ENCODE measurements at regions not wholly inside any gene's neighbourhood (a gene's known extent, or its start where the extent isn't known, plus 50 kb on each side); places are given as distances from the start of the nearest gene placed in this dataset.

DNA sequence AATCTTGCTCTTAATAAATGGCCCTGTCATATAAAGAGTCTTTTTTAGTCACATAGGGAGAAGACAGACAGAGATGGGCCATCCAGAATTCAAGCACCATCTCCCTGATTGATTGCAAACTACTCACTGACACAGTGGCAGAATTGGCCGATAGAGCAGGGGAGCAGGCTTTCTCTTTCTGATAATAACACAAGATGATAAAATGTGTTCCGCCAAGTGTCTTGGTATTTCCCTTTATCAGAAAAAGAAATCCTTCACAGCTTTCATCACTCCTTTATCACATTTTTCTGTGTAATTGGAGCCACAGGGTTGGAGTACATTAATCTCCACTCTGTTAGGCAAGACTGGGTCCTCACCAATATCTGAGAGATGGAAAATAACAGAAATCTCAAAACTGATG is 406.0 kb downstream of the TMEM135 start:
- no peak for DNase-seq (ENCODE audit: low read depth)
- TF ChIP-seq, protein P1, sequence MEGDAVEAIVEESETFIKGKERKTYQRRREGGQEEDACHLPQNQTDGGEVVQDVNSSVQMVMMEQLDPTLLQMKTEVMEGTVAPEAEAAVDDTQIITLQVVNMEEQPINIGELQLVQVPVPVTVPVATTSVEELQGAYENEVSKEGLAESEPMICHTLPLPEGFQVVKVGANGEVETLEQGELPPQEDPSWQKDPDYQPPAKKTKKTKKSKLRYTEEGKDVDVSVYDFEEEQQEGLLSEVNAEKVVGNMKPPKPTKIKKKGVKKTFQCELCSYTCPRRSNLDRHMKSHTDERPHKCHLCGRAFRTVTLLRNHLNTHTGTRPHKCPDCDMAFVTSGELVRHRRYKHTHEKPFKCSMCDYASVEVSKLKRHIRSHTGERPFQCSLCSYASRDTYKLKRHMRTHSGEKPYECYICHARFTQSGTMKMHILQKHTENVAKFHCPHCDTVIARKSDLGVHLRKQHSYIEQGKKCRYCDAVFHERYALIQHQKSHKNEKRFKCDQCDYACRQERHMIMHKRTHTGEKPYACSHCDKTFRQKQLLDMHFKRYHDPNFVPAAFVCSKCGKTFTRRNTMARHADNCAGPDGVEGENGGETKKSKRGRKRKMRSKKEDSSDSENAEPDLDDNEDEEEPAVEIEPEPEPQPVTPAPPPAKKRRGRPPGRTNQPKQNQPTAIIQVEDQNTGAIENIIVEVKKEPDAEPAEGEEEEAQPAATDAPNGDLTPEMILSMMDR (IDR thresholded peaks at IDR 0.05; ENCODE audit: insufficient read depth, low read depth, low read length, missing control alignments): no peak

DNA sequence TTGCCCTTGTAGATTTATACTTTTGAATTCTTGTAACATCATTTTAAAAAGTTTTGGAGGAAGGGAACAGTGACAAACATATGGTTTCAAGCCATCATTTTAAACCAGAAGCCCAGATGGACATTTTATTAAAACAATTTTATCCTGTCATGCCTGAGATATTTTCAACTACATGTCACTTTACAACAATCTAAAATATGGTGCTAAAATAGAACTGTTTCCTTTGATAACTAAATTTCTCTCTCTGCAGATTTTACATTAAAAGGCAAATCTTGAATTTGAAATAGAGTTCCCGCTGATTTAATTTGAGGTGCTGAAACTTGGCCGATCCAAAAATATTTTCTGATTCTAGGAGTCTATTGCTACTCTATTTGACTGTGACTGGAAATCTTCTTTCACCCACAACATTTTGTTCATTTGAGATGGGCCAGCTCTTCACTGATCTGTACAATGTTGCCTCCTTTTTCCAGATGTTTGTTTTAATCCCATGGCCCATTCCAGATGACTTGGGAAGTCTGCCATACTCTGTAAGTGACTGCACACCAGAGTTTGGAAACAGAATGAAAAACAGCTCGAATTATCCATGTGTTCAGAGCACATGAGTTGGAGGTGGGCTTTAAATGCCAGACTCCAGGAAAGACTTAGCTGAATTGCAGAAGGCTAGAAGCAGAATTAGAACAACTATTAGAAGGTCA is 402.5 kb downstream of the TMEM135 start:
- no peak overlapping the region for H3K4me3 ChIP-seq (ENCODE audit: low read length)
- no peak for DNase-seq (ENCODE audit: low read depth)

More for the DNA sequence above, 406.0 kb downstream of the TMEM135 start:
- no peak overlapping the region for H3K4me3 ChIP-seq (ENCODE audit: low read length)

DNA sequence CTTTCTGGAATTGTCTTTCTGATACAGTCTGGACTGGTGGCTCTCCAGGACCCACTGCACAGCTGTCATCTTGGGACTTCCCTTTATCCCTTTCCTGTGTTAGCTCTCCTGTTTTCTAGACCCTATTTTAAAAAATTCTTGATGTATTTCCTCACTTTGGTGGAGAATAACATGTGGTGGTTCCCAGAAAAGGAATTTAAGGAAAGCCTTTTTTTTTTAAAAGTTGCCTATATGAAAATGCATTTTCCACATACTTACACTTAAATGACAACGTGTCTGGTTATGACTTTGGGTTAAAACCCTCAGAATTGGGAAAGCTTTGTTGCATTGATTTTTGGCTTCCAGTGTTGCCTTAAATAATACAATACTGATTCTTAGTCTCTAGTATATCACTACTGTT is 400.7 kb downstream of the TMEM135 start:
- no peak overlapping the region for H3K4me3 ChIP-seq (ENCODE audit: low read length)
- TF ChIP-seq, protein P1 (IDR thresholded peaks at IDR 0.05; ENCODE audit: insufficient read depth, low read depth, low read length, missing control alignments): no peak
- DNase-seq (ENCODE audit: low read depth): no peak

More for the DNA sequence above, 402.5 kb downstream of the TMEM135 start:
- TF ChIP-seq, protein P1 (IDR thresholded peaks at IDR 0.05; ENCODE audit: insufficient read depth, low read depth, low read length, missing control alignments): no peak

DNA sequence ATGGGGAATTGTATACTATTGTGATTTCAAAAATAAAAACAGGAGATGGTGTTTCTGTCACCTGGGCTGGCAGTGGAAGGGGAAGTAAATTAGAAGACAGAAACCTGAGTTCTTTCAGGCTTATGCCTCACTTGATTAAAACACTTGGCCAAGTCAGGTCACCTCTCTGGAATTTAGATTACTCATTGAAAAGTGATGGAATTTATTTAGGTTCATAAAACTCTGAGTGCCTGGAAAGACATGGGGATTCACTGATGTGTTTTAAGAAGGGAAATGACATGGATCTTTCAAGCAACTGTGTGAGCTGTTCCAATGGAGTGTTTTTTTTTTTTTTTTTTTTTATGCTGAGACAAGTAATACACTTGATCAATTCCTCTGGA is 400.1 kb downstream of the TMEM135 start:
- TF ChIP-seq, protein P1 (IDR thresholded peaks at IDR 0.05; ENCODE audit: insufficient read depth, low read depth, low read length, missing control alignments): no peak
- DNase-seq (ENCODE audit: low read depth): peak; percentile 75
- no peak overlapping the region for H3K4me3 ChIP-seq (ENCODE audit: low read length)

DNA sequence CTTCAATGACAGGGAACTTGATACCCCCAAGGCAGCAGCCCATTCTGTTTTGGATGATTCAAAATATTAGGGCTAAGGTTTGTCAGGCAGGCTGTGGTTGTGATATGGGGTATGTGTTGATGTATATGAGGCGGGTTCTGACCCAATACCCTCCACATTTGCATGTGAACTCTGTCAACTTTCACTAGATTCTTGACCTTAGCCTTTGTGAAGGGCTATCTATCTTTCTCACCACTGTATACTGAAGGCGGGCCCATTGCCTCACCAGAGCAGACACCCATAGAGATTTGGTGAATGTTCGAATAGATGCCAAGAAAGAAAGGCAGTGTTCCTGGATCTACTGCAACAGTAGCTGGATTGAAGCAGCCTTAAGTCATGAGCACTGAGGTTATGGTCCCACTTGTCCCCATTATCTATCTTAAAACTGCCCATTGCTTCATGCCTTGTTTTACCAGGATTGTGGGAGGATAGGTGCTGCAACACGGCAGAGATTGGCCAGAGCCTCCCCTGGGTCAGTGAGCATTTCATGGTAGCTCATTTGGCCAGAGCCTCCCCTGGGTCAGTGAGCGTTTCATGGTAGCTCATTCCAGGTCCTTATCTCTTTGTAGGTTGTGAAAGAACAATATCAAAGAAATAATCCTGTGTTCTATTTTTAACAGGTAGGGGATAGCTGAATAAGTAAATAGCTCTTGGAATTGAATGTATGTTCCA is 399.6 kb downstream of the TMEM135 start:
- no peak for DNase-seq (ENCODE audit: low read depth)
- no peak overlapping the region for H3K4me3 ChIP-seq (ENCODE audit: low read length)
- TF ChIP-seq, protein P1 (IDR thresholded peaks at IDR 0.05; ENCODE audit: insufficient read depth, low read depth, low read length, missing control alignments): no peak

DNA sequence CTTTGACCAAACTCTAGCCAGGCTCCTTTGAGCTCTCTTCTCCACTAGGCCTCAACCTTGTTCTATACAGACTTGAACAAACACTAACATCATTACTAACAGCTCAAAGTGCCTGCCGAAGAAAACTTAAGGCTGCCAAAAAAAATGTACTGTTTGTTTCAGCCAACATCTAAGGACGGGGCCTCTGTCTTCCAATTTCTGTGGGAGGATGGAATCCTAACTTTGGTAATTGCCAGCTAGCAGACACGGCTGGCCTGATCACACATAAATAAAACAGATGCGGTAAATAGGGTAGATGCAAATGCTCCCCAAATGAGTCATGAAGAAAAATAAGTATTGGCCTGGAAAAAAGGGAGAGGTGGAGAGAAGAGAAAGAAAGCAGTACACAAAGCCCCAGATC is 394.3 kb downstream of the TMEM135 start:
- H3K4me3 ChIP-seq (ENCODE audit: low read length): no peak overlapping the region
- TF ChIP-seq, protein P1 (IDR thresholded peaks at IDR 0.05; ENCODE audit: insufficient read depth, low read depth, low read length, missing control alignments): no peak
- DNase-seq (ENCODE audit: low read depth): no peak
